Islet of Langerhans (tissue), 1 donor: ENCODE measurements at regions not wholly inside any gene's neighbourhood (a gene's known extent, or its start where the extent isn't known, plus 50 kb on each side); places are given as distances from the start of the nearest gene placed in this dataset.
"Not testable (repeated sequence)": the region's sequence is repeated elsewhere in the genome, so short reads cannot be mapped to it uniquely, and the experiment has no call there.

Source experiments
- FAIRE-seq: peaks from one replicate; lab custom pipeline; 2011; peaks lifted over from hg19 to GRCh38; lab: Jason Lieb, UNC

GRCh38 chr3:22691407-22691806, 511.7 kb upstream of the UBE2E2 start:
- no peak for FAIRE-seq

- FAIRE-seq = no peak
Measured at GRCh38 chr3:22691856-22692628, 511.1 kb upstream of the UBE2E2 start.

- no peak for FAIRE-seq
Measured at GRCh38 chr3:22700876-22701275, 502.3 kb upstream of the UBE2E2 start.

GRCh38 chr3:22704166-22704565, 499.0 kb upstream of the UBE2E2 start:
- no peak for FAIRE-seq

GRCh38 chr3:22704571-22705354, 498.4 kb upstream of the UBE2E2 start:
- FAIRE-seq = no peak

GRCh38 chr3:22706922-22707321, 496.2 kb upstream of the UBE2E2 start:
- not testable (repeated sequence) for FAIRE-seq

- no peak for FAIRE-seq
Measured at GRCh38 chr3:22713936-22714335, 489.2 kb upstream of the UBE2E2 start.

- no peak for FAIRE-seq
Measured at GRCh38 chr3:22714749-22715148, 488.4 kb upstream of the UBE2E2 start.

- FAIRE-seq = no peak
Measured at GRCh38 chr3:22720596-22720995, 482.5 kb upstream of the UBE2E2 start.

GRCh38 chr3:22724420-22724819, 478.7 kb upstream of the UBE2E2 start:
- no peak for FAIRE-seq

GRCh38 chr3:22728406-22728805, 474.7 kb upstream of the UBE2E2 start:
- FAIRE-seq = no peak

GRCh38 chr3:22729212-22729611, 473.9 kb upstream of the UBE2E2 start:
- no peak for FAIRE-seq

- no peak for FAIRE-seq
Measured at GRCh38 chr3:22729981-22730380, 473.1 kb upstream of the UBE2E2 start.

GRCh38 chr3:22730701-22731100, 472.4 kb upstream of the UBE2E2 start:
- no peak for FAIRE-seq

GRCh38 chr3:22731901-22732300, 471.2 kb upstream of the UBE2E2 start:
- no peak for FAIRE-seq

GRCh38 chr3:22732641-22733040, 470.5 kb upstream of the UBE2E2 start:
- FAIRE-seq = no peak

GRCh38 chr3:22734207-22734606, 468.9 kb upstream of the UBE2E2 start:
- FAIRE-seq = no peak

GRCh38 chr3:22734756-22735155, 468.4 kb upstream of the UBE2E2 start:
- no peak for FAIRE-seq

- FAIRE-seq = no peak
Measured at GRCh38 chr3:22735373-22735772, 467.8 kb upstream of the UBE2E2 start.

GRCh38 chr3:22743386-22743785, 459.7 kb upstream of the UBE2E2 start:
- not testable (repeated sequence) for FAIRE-seq

GRCh38 chr3:22745321-22745720, 457.8 kb upstream of the UBE2E2 start:
- FAIRE-seq = no peak

GRCh38 chr3:22746221-22746620, 456.9 kb upstream of the UBE2E2 start:
- FAIRE-seq = no peak

GRCh38 chr3:22748453-22749045, 454.6 kb upstream of the UBE2E2 start:
- FAIRE-seq = no peak
